SK-N-SH (cell line): ENCODE measurements at regions not wholly inside any gene's neighbourhood (a gene's known extent, or its start where the extent isn't known, plus 50 kb on each side); places are given as distances from the start of the nearest gene placed in this dataset.

Experiments used
- CTCF ChIA-PET: fragments of 300-600, 350-600 bp; formaldehyde crosslinking; extraction: SDS; loops from one replicate; lab custom pipeline; 2021; lab: Yijun Ruan, JAX
- POLR2A ChIA-PET: fragments of 350-600 bp; sonication (Branson Sonifier 250); formaldehyde crosslinking; extraction: SDS; loops from one replicate; lab custom pipeline; 2020; ENCODE audit warnings: antibody characterized with exemption, inconsistent platforms; lab: Yijun Ruan, JAX
- DNase-seq: peaks from one replicate; pipeline ENCODE4 v3.0.0; 2012
- H2AFZ ChIP-seq: fragments of 200-600 bp; sonication (generic); 2 replicates; pipeline ENCODE4 v1.8.1; 2016; ENCODE audit warnings: antibody characterized with exemption, mild to moderate bottlenecking, low read depth
- H3F3A ChIP-seq: fragments of 200-600 bp; sonication (generic); replicated peaks from 2 replicates; pipeline ENCODE3; 2016; ENCODE audit warnings: antibody characterized with exemption, mild to moderate bottlenecking; ENCODE audit not compliant: insufficient read depth
- H3K27ac ChIP-seq, 2 experiments: fragments of 200-500 bp in 1 of 2; fragments of 200-600 bp in 1 of 2; sonication (Bioruptor generic) in 1 of 2; sonication (generic), shearing (Covaris generic) in 1 of 2; 2 replicates each; pipeline versions ENCODE4 v1.5.1 to v1.6.1; 2014 to 2016; ENCODE audit warnings: low read depth in 2 of 2, inconsistent platforms in 1 of 2, low read length in 1 of 2, mild to moderate bottlenecking in 1 of 2, mixed read lengths in 1 of 2
- H3K27me3 ChIP-seq: fragments of 200-600 bp; sonication (generic), shearing (Covaris generic); 2 replicates; pipeline ENCODE4 v1.6.1; 2016; ENCODE audit warnings: mixed run types; ENCODE audit not compliant: insufficient read depth
- H3K36me3 ChIP-seq, 2 experiments: fragments of 200-500 bp in 1 of 2; fragments of 200-600 bp in 1 of 2; sonication (Bioruptor generic) in 1 of 2; sonication (generic) in 1 of 2; replicated peaks in 1 of 2; 2 replicates each; pipeline versions ENCODE3 to v1.5.1; 2014 to 2016; ENCODE audit warnings: low read length in 1 of 2, mild to moderate bottlenecking in 1 of 2; ENCODE audit not compliant: insufficient read depth in 2 of 2, control insufficient read depth in 1 of 2
- H3K4me1 ChIP-seq, 2 experiments: fragments of 200-500 bp in 1 of 2; fragments of 200-600 bp in 1 of 2; sonication (Bioruptor generic) in 1 of 2; sonication (generic), shearing (Covaris generic) in 1 of 2; 2 replicates each; pipeline versions ENCODE4 v1.5.1 to v1.6.1; 2014 to 2016; ENCODE audit warnings: low read depth in 1 of 2, low read length in 1 of 2, mixed run types in 1 of 2; ENCODE audit not compliant: insufficient read depth in 2 of 2, control insufficient read depth in 1 of 2
- H3K4me2 ChIP-seq: fragments of 200-600 bp; sonication (generic), shearing (Covaris generic); 2 replicates; pipeline ENCODE4 v1.6.1; 2017; ENCODE audit warnings: mixed run types
- H3K4me3 ChIP-seq, 2 experiments: fragments of 200-500 bp in 1 of 2; fragments of 200-600 bp in 1 of 2; sonication (Bioruptor generic) in 1 of 2; sonication (generic), shearing (Covaris generic) in 1 of 2; 2 replicates each; pipeline versions ENCODE4 v1.5.1 to v1.8.1; 2014 to 2016; ENCODE audit warnings: low read depth in 2 of 2, inconsistent platforms in 1 of 2, low read length in 1 of 2, mild to moderate bottlenecking in 1 of 2, mixed read lengths in 1 of 2, moderate library complexity in 1 of 2
- H3K79me2 ChIP-seq: fragments of 200-600 bp; sonication (generic); 2 replicates; pipeline ENCODE4 v1.8.1; 2017; ENCODE audit warnings: mild to moderate bottlenecking; ENCODE audit not compliant: insufficient read depth
- H3K9ac ChIP-seq: fragments of 200-600 bp; sonication (generic); 2 replicates; pipeline ENCODE4 v1.6.1; 2017; ENCODE audit warnings: mixed run types
- H3K9me2 ChIP-seq: fragments of 200-600 bp; sonication (generic); 2 replicates; pipeline ENCODE4 v1.6.1; 2017; ENCODE audit warnings: mixed run types
- H3K9me3 ChIP-seq: fragments of 200-600 bp; sonication (generic); 2 replicates; pipeline ENCODE4 v1.6.1; 2017; ENCODE audit warnings: mixed run types, mild to moderate bottlenecking, moderate library complexity
- H4K20me1 ChIP-seq: fragments of 200-600 bp; sonication (generic); 2 replicates; pipeline ENCODE4 v1.6.1; 2017; ENCODE audit warnings: mild to moderate bottlenecking, mixed run types; ENCODE audit not compliant: insufficient read depth
- CHD2 ChIP-seq: fragments of 150-350 bp; IDR thresholded peaks from 2 replicates; pipeline ENCODE4 v1.6.1; 2018; ENCODE audit warnings: low read length; ENCODE audit not compliant: partially characterized antibody
- ELF1 ChIP-seq: IDR thresholded peaks from 2 replicates; pipeline ENCODE4 v1.4.0; 2012
- EZH2phosphoT487 ChIP-seq: fragments of 200-600 bp; sonication (generic); IDR thresholded peaks from 2 replicates; pipeline ENCODE4 v1.6.1; 2017; ENCODE audit warnings: low read depth, mixed run types, mild to moderate bottlenecking, antibody characterized with exemption, moderate library complexity, borderline replicate concordance
- FOSL2 ChIP-seq: IDR thresholded peaks from 2 replicates; pipeline ENCODE4 v1.4.0; 2012; ENCODE audit warnings: low read depth, mild to moderate bottlenecking, moderate library complexity, borderline replicate concordance
- MXI1 ChIP-seq: IDR thresholded peaks from 2 replicates; pipeline ENCODE4 v1.6.1; 2012; ENCODE audit warnings: mild to moderate bottlenecking, low read depth, low read length, improper control_type of control experiment
- NRF1 ChIP-seq: IDR thresholded peaks from 2 replicates; pipeline ENCODE4 v1.6.1; 2012; ENCODE audit warnings: low read depth, mild to moderate bottlenecking, low read length
- POLR2AphosphoS5 ChIP-seq: IDR thresholded peaks from 2 replicates; pipeline ENCODE4 v1.6.1; 2012; ENCODE audit warnings: low read depth, low read length
- RAD21 ChIP-seq: IDR thresholded peaks from 2 replicates; pipeline ENCODE4 v1.6.1; 2012; ENCODE audit warnings: mild to moderate bottlenecking, low read length
- RCOR1 ChIP-seq: fragments of 150-350 bp; IDR thresholded peaks from 2 replicates; pipeline ENCODE4 v1.6.1; 2017; ENCODE audit warnings: antibody characterized with exemption, low read length
- RFX5 ChIP-seq: IDR thresholded peaks from 2 replicates; pipeline ENCODE4 v1.6.1; 2012; ENCODE audit warnings: mild to moderate bottlenecking, improper control_type of control experiment, low read length
- SIN3A ChIP-seq: IDR thresholded peaks from 2 replicates; pipeline ENCODE4 v1.6.1; 2012; ENCODE audit warnings: low read depth, mild to moderate bottlenecking, low read length, moderate library complexity, borderline replicate concordance
- SMC3 ChIP-seq: IDR thresholded peaks from 2 replicates; pipeline ENCODE4 v1.6.1; 2012; ENCODE audit warnings: low read depth, low read length, improper control_type of control experiment
- TCF12 ChIP-seq: IDR thresholded peaks from 2 replicates; pipeline ENCODE4 v1.4.0; 2012
- WGBS: methylation state at CpG from one replicate; pipeline ENCODE4 v1.1.6; 2017; ENCODE audit warnings: low lambda C conversion rate; 5-methylcytosine and 5-hydroxymethylcytosine counted together
- TF ChIP-seq, protein P1 (sequence below): IDR thresholded peaks from 2 replicates; pipeline ENCODE4 v1.6.1; 2012; ENCODE audit warnings: mild to moderate bottlenecking, low read depth, low read length, moderate library complexity
- TF ChIP-seq, protein P2 (sequence below): fragments of 150-350 bp; IDR thresholded peaks from 2 replicates; pipeline ENCODE4 v1.6.1; 2017; ENCODE audit warnings: antibody characterized with exemption, low read length, low read depth, borderline replicate concordance
- TF ChIP-seq, protein P3 (sequence below): IDR thresholded peaks from 2 replicates; pipeline ENCODE4 v1.4.0; 2012; ENCODE audit warnings: low read depth, borderline replicate concordance
- TF ChIP-seq, protein P4 (sequence below): fragments of 200-600 bp; sonication (generic); IDR thresholded peaks from 2 replicates; pipeline ENCODE4 v1.6.1; 2017; ENCODE audit warnings: antibody characterized with exemption, mild to moderate bottlenecking, moderate library complexity
- TF ChIP-seq, protein P5 (sequence below): IDR thresholded peaks from 2 replicates; pipeline ENCODE4 v1.4.0; 2012; ENCODE audit warnings: low read depth, borderline replicate concordance

DNA sequence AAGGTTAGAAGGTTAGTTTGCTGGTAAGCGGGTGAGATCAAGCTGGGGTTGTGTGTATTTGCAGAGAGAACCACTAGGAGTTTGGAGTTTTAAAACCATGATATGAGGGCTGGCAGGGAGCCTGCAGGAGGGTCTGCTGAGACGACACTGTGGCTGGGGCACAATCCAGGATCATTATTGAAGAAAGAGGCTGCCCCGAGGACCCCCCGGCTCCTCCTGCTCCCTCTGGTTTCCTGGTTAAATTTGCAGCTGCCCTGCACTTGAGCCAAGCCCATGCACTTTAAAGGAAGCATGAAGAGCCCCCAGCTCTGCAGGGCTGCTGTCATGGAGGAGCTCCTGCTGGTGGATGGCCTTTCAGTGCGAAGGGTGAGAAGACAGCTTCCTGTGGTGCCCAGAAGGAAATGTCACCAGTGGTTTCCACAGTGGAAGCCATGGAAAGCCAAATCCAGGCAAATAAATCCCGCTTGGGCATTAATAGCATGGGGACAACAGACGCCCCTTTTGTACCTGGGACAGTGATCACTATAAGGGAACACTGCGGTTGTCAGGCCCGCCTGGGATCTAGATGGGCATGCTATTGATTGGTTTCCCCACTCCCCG, 140.7 kb downstream of the NSG2 start (continued):
- TF ChIP-seq, protein P1, sequence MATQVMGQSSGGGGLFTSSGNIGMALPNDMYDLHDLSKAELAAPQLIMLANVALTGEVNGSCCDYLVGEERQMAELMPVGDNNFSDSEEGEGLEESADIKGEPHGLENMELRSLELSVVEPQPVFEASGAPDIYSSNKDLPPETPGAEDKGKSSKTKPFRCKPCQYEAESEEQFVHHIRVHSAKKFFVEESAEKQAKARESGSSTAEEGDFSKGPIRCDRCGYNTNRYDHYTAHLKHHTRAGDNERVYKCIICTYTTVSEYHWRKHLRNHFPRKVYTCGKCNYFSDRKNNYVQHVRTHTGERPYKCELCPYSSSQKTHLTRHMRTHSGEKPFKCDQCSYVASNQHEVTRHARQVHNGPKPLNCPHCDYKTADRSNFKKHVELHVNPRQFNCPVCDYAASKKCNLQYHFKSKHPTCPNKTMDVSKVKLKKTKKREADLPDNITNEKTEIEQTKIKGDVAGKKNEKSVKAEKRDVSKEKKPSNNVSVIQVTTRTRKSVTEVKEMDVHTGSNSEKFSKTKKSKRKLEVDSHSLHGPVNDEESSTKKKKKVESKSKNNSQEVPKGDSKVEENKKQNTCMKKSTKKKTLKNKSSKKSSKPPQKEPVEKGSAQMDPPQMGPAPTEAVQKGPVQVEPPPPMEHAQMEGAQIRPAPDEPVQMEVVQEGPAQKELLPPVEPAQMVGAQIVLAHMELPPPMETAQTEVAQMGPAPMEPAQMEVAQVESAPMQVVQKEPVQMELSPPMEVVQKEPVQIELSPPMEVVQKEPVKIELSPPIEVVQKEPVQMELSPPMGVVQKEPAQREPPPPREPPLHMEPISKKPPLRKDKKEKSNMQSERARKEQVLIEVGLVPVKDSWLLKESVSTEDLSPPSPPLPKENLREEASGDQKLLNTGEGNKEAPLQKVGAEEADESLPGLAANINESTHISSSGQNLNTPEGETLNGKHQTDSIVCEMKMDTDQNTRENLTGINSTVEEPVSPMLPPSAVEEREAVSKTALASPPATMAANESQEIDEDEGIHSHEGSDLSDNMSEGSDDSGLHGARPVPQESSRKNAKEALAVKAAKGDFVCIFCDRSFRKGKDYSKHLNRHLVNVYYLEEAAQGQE = no peak
- TF ChIP-seq, all 33 proteins: peak for 0

DNA sequence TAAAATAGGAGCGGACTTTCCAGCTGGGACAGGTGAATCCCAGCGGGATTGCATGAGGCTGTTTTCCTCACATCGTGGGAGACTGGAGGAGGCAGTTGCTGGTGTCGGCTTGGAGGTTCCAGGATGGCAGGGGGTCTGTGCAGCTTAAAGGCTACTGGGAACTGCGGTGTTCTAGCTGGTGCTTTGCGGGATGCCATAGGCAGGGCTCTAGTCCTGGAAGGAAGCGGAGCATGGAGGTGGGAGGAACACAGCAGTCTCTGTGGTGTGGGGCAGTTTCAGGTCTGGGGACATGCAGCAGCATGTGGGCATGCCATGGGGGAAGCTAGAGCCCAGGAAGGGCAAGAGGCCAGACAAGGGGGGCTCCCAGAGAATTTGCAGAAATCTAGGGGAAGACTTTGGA, 141.5 kb downstream of the NSG2 start:
- no peaks in the 10 kb centered on the region for H3K9me2 ChIP-seq
- ChIA-PET POLR2A (no interaction called here), CTCF (interaction anchor here (1.2 to 2.4 kb wide), 3 partner anchors 124 to 141 kb away, joined by 3 to 11 read pairs (median 4); partner anchors contain the start of gene NSG2)
- no peak overlapping the region for H3K4me3 ChIP-seq
- no peak for DNase-seq
- H2AFZ ChIP-seq = no peak overlapping the region
- no peak for TF ChIP-seq TCF12
- TF ChIP-seq EZH2phosphoT487 = no peak
- TF ChIP-seq RCOR1 = no peak
- TF ChIP-seq SIN3A = no peak
- no peak for TF ChIP-seq CHD2
- TF ChIP-seq, protein P2, sequence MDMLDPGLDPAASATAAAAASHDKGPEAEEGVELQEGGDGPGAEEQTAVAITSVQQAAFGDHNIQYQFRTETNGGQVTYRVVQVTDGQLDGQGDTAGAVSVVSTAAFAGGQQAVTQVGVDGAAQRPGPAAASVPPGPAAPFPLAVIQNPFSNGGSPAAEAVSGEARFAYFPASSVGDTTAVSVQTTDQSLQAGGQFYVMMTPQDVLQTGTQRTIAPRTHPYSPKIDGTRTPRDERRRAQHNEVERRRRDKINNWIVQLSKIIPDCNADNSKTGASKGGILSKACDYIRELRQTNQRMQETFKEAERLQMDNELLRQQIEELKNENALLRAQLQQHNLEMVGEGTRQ = no peak
- TF ChIP-seq, protein P3, sequence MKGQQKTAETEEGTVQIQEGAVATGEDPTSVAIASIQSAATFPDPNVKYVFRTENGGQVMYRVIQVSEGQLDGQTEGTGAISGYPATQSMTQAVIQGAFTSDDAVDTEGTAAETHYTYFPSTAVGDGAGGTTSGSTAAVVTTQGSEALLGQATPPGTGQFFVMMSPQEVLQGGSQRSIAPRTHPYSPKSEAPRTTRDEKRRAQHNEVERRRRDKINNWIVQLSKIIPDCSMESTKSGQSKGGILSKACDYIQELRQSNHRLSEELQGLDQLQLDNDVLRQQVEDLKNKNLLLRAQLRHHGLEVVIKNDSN = no peak
- no peak for TF ChIP-seq RFX5
- TF ChIP-seq POLR2AphosphoS5 = no peak
- no peak for TF ChIP-seq SMC3
- TF ChIP-seq FOSL2 = no peak
- TF ChIP-seq, protein P4, sequence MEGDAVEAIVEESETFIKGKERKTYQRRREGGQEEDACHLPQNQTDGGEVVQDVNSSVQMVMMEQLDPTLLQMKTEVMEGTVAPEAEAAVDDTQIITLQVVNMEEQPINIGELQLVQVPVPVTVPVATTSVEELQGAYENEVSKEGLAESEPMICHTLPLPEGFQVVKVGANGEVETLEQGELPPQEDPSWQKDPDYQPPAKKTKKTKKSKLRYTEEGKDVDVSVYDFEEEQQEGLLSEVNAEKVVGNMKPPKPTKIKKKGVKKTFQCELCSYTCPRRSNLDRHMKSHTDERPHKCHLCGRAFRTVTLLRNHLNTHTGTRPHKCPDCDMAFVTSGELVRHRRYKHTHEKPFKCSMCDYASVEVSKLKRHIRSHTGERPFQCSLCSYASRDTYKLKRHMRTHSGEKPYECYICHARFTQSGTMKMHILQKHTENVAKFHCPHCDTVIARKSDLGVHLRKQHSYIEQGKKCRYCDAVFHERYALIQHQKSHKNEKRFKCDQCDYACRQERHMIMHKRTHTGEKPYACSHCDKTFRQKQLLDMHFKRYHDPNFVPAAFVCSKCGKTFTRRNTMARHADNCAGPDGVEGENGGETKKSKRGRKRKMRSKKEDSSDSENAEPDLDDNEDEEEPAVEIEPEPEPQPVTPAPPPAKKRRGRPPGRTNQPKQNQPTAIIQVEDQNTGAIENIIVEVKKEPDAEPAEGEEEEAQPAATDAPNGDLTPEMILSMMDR = no peak
- no peak for TF ChIP-seq MXI1
- TF ChIP-seq, protein P5, sequence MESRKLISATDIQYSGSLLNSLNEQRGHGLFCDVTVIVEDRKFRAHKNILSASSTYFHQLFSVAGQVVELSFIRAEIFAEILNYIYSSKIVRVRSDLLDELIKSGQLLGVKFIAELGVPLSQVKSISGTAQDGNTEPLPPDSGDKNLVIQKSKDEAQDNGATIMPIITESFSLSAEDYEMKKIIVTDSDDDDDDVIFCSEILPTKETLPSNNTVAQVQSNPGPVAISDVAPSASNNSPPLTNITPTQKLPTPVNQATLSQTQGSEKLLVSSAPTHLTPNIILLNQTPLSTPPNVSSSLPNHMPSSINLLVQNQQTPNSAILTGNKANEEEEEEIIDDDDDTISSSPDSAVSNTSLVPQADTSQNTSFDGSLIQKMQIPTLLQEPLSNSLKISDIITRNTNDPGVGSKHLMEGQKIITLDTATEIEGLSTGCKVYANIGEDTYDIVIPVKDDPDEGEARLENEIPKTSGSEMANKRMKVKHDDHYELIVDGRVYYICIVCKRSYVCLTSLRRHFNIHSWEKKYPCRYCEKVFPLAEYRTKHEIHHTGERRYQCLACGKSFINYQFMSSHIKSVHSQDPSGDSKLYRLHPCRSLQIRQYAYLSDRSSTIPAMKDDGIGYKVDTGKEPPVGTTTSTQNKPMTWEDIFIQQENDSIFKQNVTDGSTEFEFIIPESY = no peak
- TF ChIP-seq NRF1 = no peak
- no peak for TF ChIP-seq RAD21
- TF ChIP-seq ELF1 = no peak
- H3K36me3 ChIP-seq = no peaks in the 10 kb centered on the region
- no peaks in the 10 kb centered on the region for H3K79me2 ChIP-seq
- no peaks in the 10 kb centered on the region for H3K9me3 ChIP-seq
- no peak overlapping the region for H3K4me2 ChIP-seq
- no peaks in the 10 kb centered on the region for H3F3A ChIP-seq
- peaks cover 0 to 49% of the 10 kb centered on the region in 2 experiments; a peak in 2 of 4 replicates for H3K4me1 ChIP-seq
- no peaks in the 10 kb centered on the region for H3K27me3 ChIP-seq
- H3K27ac ChIP-seq = no peak overlapping the region; a peak in 1 of 4 replicates
- H3K9ac ChIP-seq = no peak overlapping the region
- H4K20me1 ChIP-seq = no peaks in the 10 kb centered on the region
- WGBS = 59% methylated on average over 7 of the region's 7 CpGs
